Body of pancreas (tissue), 4 donors: ENCODE measurements at regions not wholly inside any gene's neighbourhood (a gene's known extent, or its start where the extent isn't known, plus 50 kb on each side); places are given as distances from the start of the nearest gene placed in this dataset.

ENCODE experiments used
- ATAC-seq: fragments of 150-250 bp; one replicate; pipeline ENCODE4 v1.9.1; 2016
- DNase-seq, 4 donors: peaks; one replicate each; pipeline ENCODE4 v3.0.0-alpha.2; 2019
- H3K27ac ChIP-seq, 4 donors: fragments of 200-600 bp; sonication (generic); 1 replicate in 3 of 4; 2 replicates in 1 of 4; pipeline versions ENCODE4 v1.5.1 to v1.6.1; 2016 to 2019; ENCODE audit warnings: mild to moderate bottlenecking in 1 of 4, mixed read lengths in 1 of 4, moderate library complexity in 1 of 4
- H3K27me3 ChIP-seq, 2 donors: fragments of 200-600 bp; sonication (generic); one replicate each; pipeline ENCODE4 v1.6.0; 2016; ENCODE audit warnings: mild to moderate bottlenecking in 1 of 2
- H3K36me3 ChIP-seq, 2 donors: fragments of 200-600 bp; sonication (generic); replicated peaks in 1 of 2; 2 replicates each; pipeline ENCODE4 v1.5.1; 2016; ENCODE audit warnings: low read depth in 2 of 2; ENCODE audit not compliant: insufficient read depth in 1 of 2
- H3K4me1 ChIP-seq: fragments of 200-600 bp; sonication (generic); one replicate; pipeline ENCODE4 v1.6.0; 2016
- H3K4me3 ChIP-seq, 2 donors: fragments of 200-600 bp; sonication (generic); 1 replicate in 1 of 2; 2 replicates in 1 of 2; pipeline ENCODE4 v1.5.1; 2016 to 2019
- H3K9me3 ChIP-seq, 3 donors: fragments of 200-600 bp; sonication (generic); 1 replicate in 2 of 3; 2 replicates in 1 of 3; pipeline ENCODE4 v1.5.1; 2016
- CTCF ChIP-seq, 7 experiments: fragments of 450-650 bp in 4 of 7; fragments of 200-600 bp in 3 of 7; sonication (generic) in 3 of 7; IDR thresholded peaks; one replicate each; pipeline ENCODE4 v1.5.1; 2016 to 2019; ENCODE audit warnings: antibody characterized with exemption in 7 of 7
- POLR2A ChIP-seq, 3 donors: fragments of 450-650 bp; IDR thresholded peaks; one replicate each; pipeline ENCODE4 v1.6.1; 2016; ENCODE audit warnings: antibody characterized with exemption in 3 of 3, mild to moderate bottlenecking in 2 of 3
- WGBS, 2 donors: methylation state at CpG; one replicate each; pipeline ENCODE4 v1.1.5; 2017; 5-methylcytosine and 5-hydroxymethylcytosine counted together
- intact Hi-C: fragments of 100-400 bp; cut with DNase I; formaldehyde crosslinking; loops from one replicate; pipeline ENCODE4 v1.15.1; 2023

GRCh38 chr20:60152792-60153191 lies 194.6 kb downstream of the CDH26 start:
- Histone ChIP-seq H3K9me3 (no peaks in the 10 kb centered on the region), H3K36me3 (no peaks in the 10 kb centered on the region), H3K4me1 (no peaks in the 10 kb centered on the region), H3K27ac (no peak overlapping the region), H3K27me3 (no peaks in the 10 kb centered on the region), H3K4me3 (no peak overlapping the region)
- intact Hi-C loops = no loop called here
- no peak for ATAC-seq
- no peak for TF ChIP-seq POLR2A (IDR thresholded peaks at IDR 0.05)
- TF ChIP-seq CTCF (IDR thresholded peaks at IDR 0.05) = no peak
- no peak for DNase-seq
- WGBS, 2 donors = 34 to 49% methylated on average over 3 of the region's 3 CpGs

DNA sequence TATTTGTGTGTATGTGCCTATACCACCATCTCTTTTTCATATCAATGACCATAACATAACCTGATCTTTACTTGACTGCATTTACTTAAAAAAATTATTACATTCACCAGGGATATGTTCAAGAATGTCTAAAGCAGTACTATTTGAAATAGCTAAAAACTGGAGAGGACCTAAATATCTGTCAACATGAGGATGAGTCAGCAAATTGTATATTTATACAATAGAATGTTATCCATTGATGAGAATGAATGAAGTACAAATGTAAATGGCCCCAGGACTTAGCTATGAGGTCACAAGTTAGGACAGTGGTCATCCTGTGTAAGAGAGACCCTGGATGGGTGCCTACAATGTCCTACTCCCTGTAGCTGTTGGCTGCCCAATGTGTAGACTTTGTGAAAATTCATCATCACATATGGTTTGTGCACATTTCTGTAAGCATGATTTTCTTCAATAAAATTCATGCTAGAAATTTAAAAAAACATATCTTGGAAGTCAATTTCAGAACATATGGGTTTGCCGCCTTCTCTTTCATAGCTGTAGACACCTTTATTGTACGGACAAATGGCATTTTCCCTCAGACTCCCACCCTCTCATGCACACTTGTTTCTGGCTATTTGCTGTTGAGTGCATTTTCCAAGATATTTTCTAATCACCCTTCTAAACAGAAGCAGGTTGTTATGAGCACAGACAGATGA lies 202.4 kb downstream of the CDH26 start:
- DNase-seq (no peak), ATAC-seq (no peak)
- Histone ChIP-seq H3K4me1 (no peaks in the 10 kb centered on the region), H3K4me3 (no peak overlapping the region), H3K27me3 (no peaks in the 10 kb centered on the region), H3K36me3 (no peaks in the 10 kb centered on the region), H3K27ac (no peak overlapping the region), H3K9me3 (no peaks in the 10 kb centered on the region)
- TF ChIP-seq CTCF (IDR thresholded peaks at IDR 0.05) (no peak), POLR2A (IDR thresholded peaks at IDR 0.05) (no peak)
- 53 to 67% methylated on average over 2 of the region's 2 CpGs for whole genome bisulfite sequencing, 2 donors
- intact Hi-C loops = no loop called here

GRCh38 chr20:60167812-60168211 lies 209.6 kb downstream of the CDH26 start:
- 39 to 59% methylated on average over 1 of the region's 1 CpG for WGBS, 2 donors
- Histone ChIP-seq H3K9me3 (no peaks in the 10 kb centered on the region), H3K4me1 (no peaks in the 10 kb centered on the region), H3K4me3 (no peak overlapping the region), H3K27ac (no peak overlapping the region), H3K36me3 (no peaks in the 10 kb centered on the region), H3K27me3 (no peaks in the 10 kb centered on the region)
- ATAC-seq (no peak), DNase-seq (no peak)
- intact Hi-C loops = no loop called here
- no peak for TF ChIP-seq POLR2A (IDR thresholded peaks at IDR 0.05)
- no peak for TF ChIP-seq CTCF (IDR thresholded peaks at IDR 0.05)

DNA sequence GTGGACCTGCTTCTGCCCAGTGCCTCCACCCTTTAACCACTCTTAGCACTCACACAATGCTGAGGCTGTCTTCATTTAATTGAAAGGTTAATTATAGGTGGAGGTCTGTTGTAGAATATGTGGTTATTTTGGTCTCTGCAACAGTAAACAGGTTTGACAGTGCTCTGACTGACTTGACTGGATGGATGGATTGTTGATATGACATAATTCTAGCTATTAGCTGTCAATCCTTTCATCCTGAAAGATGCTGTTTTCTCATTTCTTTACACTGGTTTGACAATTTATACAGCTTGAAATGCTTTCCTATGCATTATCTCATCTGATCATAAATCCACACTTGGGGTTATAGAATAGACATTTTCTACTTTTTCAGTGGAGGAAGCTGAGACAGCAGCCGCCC lies 210.7 kb downstream of the CDH26 start:
- Histone ChIP-seq H3K4me3 (no peak overlapping the region), H3K9me3 (no peaks in the 10 kb centered on the region), H3K4me1 (no peaks in the 10 kb centered on the region), H3K36me3 (no peaks in the 10 kb centered on the region), H3K27me3 (no peaks in the 10 kb centered on the region), H3K27ac (no peak overlapping the region)
- WGBS, 2 donors = 64 to 71% methylated on average over 1 of the region's 1 CpG
- intact Hi-C loops = no loop called here
- DNase-seq = no peak
- no peak for ATAC-seq
- TF ChIP-seq CTCF (IDR thresholded peaks at IDR 0.05) (no peak), POLR2A (IDR thresholded peaks at IDR 0.05) (no peak)

GRCh38 chr20:60170116-60170515 lies 211.9 kb downstream of the CDH26 start:
- TF ChIP-seq POLR2A (IDR thresholded peaks at IDR 0.05) (no peak), CTCF (IDR thresholded peaks at IDR 0.05) (no peak)
- no peak overlapping the region for H3K4me3 ChIP-seq
- no peak for ATAC-seq
- no peaks in the 10 kb centered on the region for H3K27me3 ChIP-seq
- no peaks in the 10 kb centered on the region for H3K9me3 ChIP-seq
- no peak for DNase-seq
- no peaks in the 10 kb centered on the region for H3K4me1 ChIP-seq
- 63 to 64% methylated on average over 3 of the region's 3 CpGs for WGBS, 2 donors
- H3K36me3 ChIP-seq = no peaks in the 10 kb centered on the region
- intact Hi-C loops = no loop called here
- H3K27ac ChIP-seq = no peak overlapping the region
